Liver (tissue), 7 donors: ENCODE measurements at regions not wholly inside any gene's neighbourhood (a gene's known extent, or its start where the extent isn't known, plus 50 kb on each side); places are given as distances from the start of the nearest gene placed in this dataset.
"Not testable (repeated sequence)": the region's sequence is repeated elsewhere in the genome, so short reads cannot be mapped to it uniquely, and the experiment has no call there.

ENCODE experiments used
- DNase-seq: peaks from one replicate; pipeline ENCODE4 v3.0.0-alpha.2; 2017; ENCODE audit warnings: low spot score
- H3K27ac ChIP-seq, 2 donors: one replicate each; pipeline ENCODE4 v1.7.0; 2013; ENCODE audit warnings: inconsistent platforms in 2 of 2, low read length in 2 of 2, control low read depth in 1 of 2, low read depth in 1 of 2, mild to moderate bottlenecking in 1 of 2
- H3K27me3 ChIP-seq, 4 donors: one replicate each; pipeline versions ENCODE4 v1.6.1 to v1.7.0; 2013; ENCODE audit warnings: low read length in 3 of 4, inconsistent platforms in 1 of 4, mild to moderate bottlenecking in 1 of 4, moderate library complexity in 1 of 4; ENCODE audit not compliant: control insufficient read depth in 4 of 4, insufficient read depth in 4 of 4
- H3K36me3 ChIP-seq, 4 donors: one replicate each; pipeline versions ENCODE4 v1.6.1 to v1.7.0; 2013; ENCODE audit warnings: low read length in 3 of 4, mild to moderate bottlenecking in 3 of 4, low read depth in 1 of 4, moderate library complexity in 1 of 4; ENCODE audit not compliant: control insufficient read depth in 4 of 4, insufficient read depth in 3 of 4
- H3K4me1 ChIP-seq, 4 donors: one replicate each; pipeline versions ENCODE4 v1.6.1 to v1.7.0; 2013; ENCODE audit warnings: low read length in 3 of 4, mild to moderate bottlenecking in 3 of 4, moderate library complexity in 1 of 4; ENCODE audit not compliant: control insufficient read depth in 4 of 4, insufficient read depth in 4 of 4
- H3K4me3 ChIP-seq, 3 donors: one replicate each; pipeline versions ENCODE4 v1.6.1 to v1.7.0; 2013; ENCODE audit warnings: low read length in 3 of 3, control low read depth in 1 of 3, low read depth in 1 of 3, mild to moderate bottlenecking in 1 of 3
- H3K9ac ChIP-seq, 2 donors: one replicate each; pipeline ENCODE4 v1.7.0; 2013; ENCODE audit warnings: low read length in 2 of 2, mild to moderate bottlenecking in 2 of 2, moderate library complexity in 2 of 2, control low read depth in 1 of 2, low read depth in 1 of 2
- H3K9me3 ChIP-seq, 4 donors: one replicate each; pipeline versions ENCODE4 v1.6.1 to v1.7.0; 2013; ENCODE audit warnings: low read length in 3 of 4; ENCODE audit not compliant: control insufficient read depth in 4 of 4
- ATF3 ChIP-seq: IDR thresholded peaks from 2 replicates; pipeline ENCODE4 v1.6.1; 2016; ENCODE audit warnings: antibody characterized with exemption
- EGR1 ChIP-seq, 2 donors: IDR thresholded peaks; 2 replicates each; pipeline ENCODE4 v1.6.1; 2016 to 2018; ENCODE audit warnings: antibody characterized with exemption in 2 of 2, low read depth in 2 of 2
- FOXA1 ChIP-seq: IDR thresholded peaks from 2 replicates; pipeline ENCODE4 v1.6.1; 2016; ENCODE audit warnings: antibody characterized with exemption
- FOXA2 ChIP-seq: IDR thresholded peaks from 2 replicates; pipeline ENCODE4 v1.6.1; 2016; ENCODE audit warnings: antibody characterized with exemption
- GABPA ChIP-seq, 2 donors: IDR thresholded peaks in 1 of 2; conservative IDR thresholded peaks in 1 of 2; 2 replicates each; pipeline ENCODE4 v1.6.1; 2016; ENCODE audit warnings: antibody characterized with exemption in 2 of 2, mild to moderate bottlenecking in 1 of 2, moderate library complexity in 1 of 2
- HNF4G ChIP-seq: IDR thresholded peaks from 2 replicates; pipeline ENCODE4 v1.6.1; 2016; ENCODE audit warnings: antibody characterized with exemption
- JUND ChIP-seq, 2 donors: IDR thresholded peaks; 2 replicates each; pipeline ENCODE4 v1.6.1; 2016; ENCODE audit warnings: antibody characterized with exemption in 2 of 2
- MAX ChIP-seq: IDR thresholded peaks from 2 replicates; pipeline ENCODE4 v1.6.1; 2016; ENCODE audit warnings: antibody characterized with exemption
- NR2F2 ChIP-seq: IDR thresholded peaks from 2 replicates; pipeline ENCODE4 v1.6.1; 2016; ENCODE audit warnings: antibody characterized with exemption
- RAD21 ChIP-seq, 2 donors: IDR thresholded peaks; 2 replicates each; pipeline ENCODE4 v1.6.1; 2016; ENCODE audit warnings: antibody characterized with exemption in 2 of 2, mild to moderate bottlenecking in 2 of 2
- REST ChIP-seq: IDR thresholded peaks from 2 replicates; pipeline ENCODE4 v1.6.1; 2016; ENCODE audit warnings: antibody characterized with exemption, mild to moderate bottlenecking
- RXRA ChIP-seq, 2 donors: IDR thresholded peaks; 2 replicates each; pipeline ENCODE4 v1.6.1; 2017 to 2018; ENCODE audit warnings: antibody characterized with exemption in 2 of 2, mild to moderate bottlenecking in 1 of 2
- SP1 ChIP-seq: IDR thresholded peaks from 2 replicates; pipeline ENCODE4 v1.6.1; 2018; ENCODE audit warnings: antibody characterized with exemption, mild to moderate bottlenecking
- TAF1 ChIP-seq: conservative IDR thresholded peaks from 2 replicates; pipeline ENCODE4 v1.6.1; 2016; ENCODE audit warnings: antibody characterized with exemption, mild to moderate bottlenecking
- YY1 ChIP-seq: IDR thresholded peaks from 2 replicates; pipeline ENCODE4 v1.6.1; 2016; ENCODE audit warnings: antibody characterized with exemption, mild to moderate bottlenecking
- ZBTB33 ChIP-seq: IDR thresholded peaks from 2 replicates; pipeline ENCODE4 v1.6.1; 2016; ENCODE audit warnings: antibody characterized with exemption
- WGBS: extraction: QIAGEN DNeasy Blood & Tissue Kit; methylation state at CpG from one replicate; pipeline ENCODE4 v1.1.7; 2013; 5-methylcytosine and 5-hydroxymethylcytosine counted together
- donor health status: healthy.
- donor health status: healthy.
- donor health status: healthy.
- donor health status: healthy.

GRCh38 chr3:94374439-94375161 is 311.7 kb downstream of the NSUN3 start:
- no peak overlapping the region for H3K27ac ChIP-seq
- H3K4me1 ChIP-seq, result no peaks in the 10 kb centered on the region
- H3K9me3 ChIP-seq, result no peaks in the 10 kb centered on the region
- no peak overlapping the region for H3K9ac ChIP-seq
- no peak for DNase-seq
- peaks cover 0 to 2% (median 0%) of the 10 kb centered on the region in 4 donors for H3K27me3 ChIP-seq
- no peak for TF ChIP-seq RAD21 (IDR thresholded peaks at IDR 0.05)
- H3K4me3 ChIP-seq, result no peak overlapping the region
- WGBS, result 41% methylated on average over 1 of the region's 1 CpG
- H3K36me3 ChIP-seq, result no peaks in the 10 kb centered on the region

GRCh38 chr3:94377123-94377696 is 314.3 kb downstream of the NSUN3 start:
- not testable (repeated sequence) for H3K9me3 ChIP-seq, H3K27ac ChIP-seq, H3K27me3 ChIP-seq, H3K36me3 ChIP-seq, H3K4me1 ChIP-seq, DNase-seq, H3K4me3 ChIP-seq, H3K9ac ChIP-seq
- WGBS, result 89% methylated on average over 3 of the region's 3 CpGs

- not testable (repeated sequence) for H3K9ac ChIP-seq, DNase-seq, H3K4me3 ChIP-seq, H3K4me1 ChIP-seq, H3K27me3 ChIP-seq, H3K9me3 ChIP-seq, H3K36me3 ChIP-seq, H3K27ac ChIP-seq
- 77% methylated on average over 3 of the region's 3 CpGs for WGBS
Measured at GRCh38 chr3:94377863-94378262, 315.0 kb downstream of the NSUN3 start.

GRCh38 chr3:94378322-94378721 is 315.5 kb downstream of the NSUN3 start:
- no peaks in the 10 kb centered on the region for H3K9me3 ChIP-seq
- WGBS, result 62% methylated on average over 1 of the region's 1 CpG
- DNase-seq, result no peak
- no peaks in the 10 kb centered on the region for H3K4me1 ChIP-seq
- H3K36me3 ChIP-seq, result no peaks in the 10 kb centered on the region
- no peaks in the 10 kb centered on the region for H3K27me3 ChIP-seq
- H3K4me3 ChIP-seq, result no peak overlapping the region
- no peak overlapping the region for H3K9ac ChIP-seq
- no peak overlapping the region for H3K27ac ChIP-seq
- TF ChIP-seq NR2F2, result no peak
- no peak for TF ChIP-seq RXRA (IDR thresholded peaks at IDR 0.05)
- no peak for TF ChIP-seq SP1
- no peak for TF ChIP-seq HNF4G
- no peak for TF ChIP-seq FOXA2
- TF ChIP-seq TAF1, result no peak
- TF ChIP-seq MAX, result no peak
- no peak for TF ChIP-seq RAD21 (IDR thresholded peaks at IDR 0.05)
- TF ChIP-seq YY1, result no peak
- TF ChIP-seq ZBTB33, result no peak
- no peak for TF ChIP-seq GABPA (IDR thresholded peaks at IDR 0.05 in 1 of 2, conservative IDR thresholded peaks at IDR 0.05 in 1 of 2)
- no peak for TF ChIP-seq FOXA1
- no peak for TF ChIP-seq EGR1 (IDR thresholded peaks at IDR 0.05; ENCODE audit: low read depth in 2 of 2)
- TF ChIP-seq ATF3, result no peak
- TF ChIP-seq JUND (IDR thresholded peaks at IDR 0.05), result no peak
- no peak for TF ChIP-seq REST
